Testis (tissue), 2 donors: ENCODE measurements at regions not wholly inside any gene's neighbourhood (a gene's known extent, or its start where the extent isn't known, plus 50 kb on each side); places are given as distances from the start of the nearest gene placed in this dataset.

Experiments
- CTCF ChIP-seq, 3 experiments: fragments of 450-650 bp in 2 of 3; fragments of 200-600 bp in 1 of 3; sonication (generic) in 1 of 3; IDR thresholded peaks; one replicate each; pipeline ENCODE4 v1.5.1; 2016 to 2019; ENCODE audit warnings: antibody characterized with exemption in 3 of 3, mild to moderate bottlenecking in 2 of 3, moderate library complexity in 1 of 3
- POLR2A ChIP-seq: fragments of 450-650 bp; IDR thresholded peaks from one replicate; pipeline ENCODE4 v1.6.1; 2017; ENCODE audit warnings: antibody characterized with exemption, mild to moderate bottlenecking, moderate library complexity

- TF ChIP-seq CTCF (IDR thresholded peaks at IDR 0.05), result no peak
- no peak for TF ChIP-seq POLR2A
Observed at GRCh38 chr9:88757406-88758010, 222.5 kb downstream of the NXNL2 start.
